GM18498 (cell line): ENCODE measurements at regions not wholly inside any gene's neighbourhood (a gene's known extent, or its start where the extent isn't known, plus 50 kb on each side); places are given as distances from the start of the nearest gene placed in this dataset.
"Not testable (repeated sequence)": the region's sequence is repeated elsewhere in the genome, so short reads cannot be mapped to it uniquely, and the experiment has no call there.

Experiments used
- ATAC-seq: cut with Tn5 transposase; IDR thresholded peaks from one replicate; pipeline ENCODE4 v1.9.1; 2021; ENCODE audit warnings: mild to moderate bottlenecking, moderate library complexity; ENCODE audit not compliant: unreplicated experiment

DNA sequence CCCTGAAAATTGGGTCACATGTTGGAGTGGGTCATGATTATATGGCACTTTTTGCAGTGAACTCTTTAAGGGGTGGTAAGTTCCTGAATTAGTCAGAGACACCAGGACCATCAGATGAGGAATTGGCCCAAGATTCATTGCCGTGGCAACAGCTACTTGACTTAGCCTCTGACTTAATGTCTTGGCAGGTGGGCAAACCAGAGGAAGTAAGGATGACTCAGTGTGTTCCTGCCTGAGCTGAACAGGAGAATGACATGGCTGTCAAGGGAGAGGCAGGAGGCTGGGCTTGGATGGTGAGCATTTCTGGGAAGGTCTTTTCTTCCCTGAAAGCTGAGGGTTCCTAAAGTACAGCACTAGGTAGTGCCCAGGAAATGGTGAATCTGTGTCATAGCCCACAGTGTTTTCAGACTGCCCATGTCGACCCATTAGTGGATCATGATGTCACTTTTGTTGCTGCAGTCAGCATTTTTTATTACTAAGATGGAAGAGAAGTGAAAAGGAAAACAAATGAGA lies 170.1 kb upstream of the PWP1 start:
- no peak for ATAC-seq

DNA sequence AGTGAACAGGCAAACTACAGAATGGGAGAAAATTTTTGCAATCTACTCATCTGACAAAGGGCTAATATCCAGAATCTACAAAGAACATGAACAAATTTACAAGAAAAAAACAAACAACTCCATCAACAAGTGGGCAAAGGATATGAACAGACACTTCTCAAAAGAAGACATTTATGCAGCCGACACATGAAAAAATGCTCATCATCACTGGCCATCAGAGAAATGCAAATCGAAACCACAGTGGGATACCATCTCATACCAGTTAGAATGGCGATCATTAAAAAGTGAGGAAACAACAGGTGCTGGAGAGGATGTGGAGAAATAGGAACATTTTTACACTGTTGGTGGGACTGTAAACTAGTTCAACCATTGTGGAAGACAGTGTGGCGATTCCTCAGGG lies 167.8 kb upstream of the PWP1 start:
- ATAC-seq: not testable (repeated sequence)

GRCh38 chr12:107518868-107519267 lies 166.7 kb upstream of the PWP1 start:
- no peak for ATAC-seq

GRCh38 chr12:107519906-107520859 lies 165.4 kb upstream of the PWP1 start:
- no peak for ATAC-seq

DNA sequence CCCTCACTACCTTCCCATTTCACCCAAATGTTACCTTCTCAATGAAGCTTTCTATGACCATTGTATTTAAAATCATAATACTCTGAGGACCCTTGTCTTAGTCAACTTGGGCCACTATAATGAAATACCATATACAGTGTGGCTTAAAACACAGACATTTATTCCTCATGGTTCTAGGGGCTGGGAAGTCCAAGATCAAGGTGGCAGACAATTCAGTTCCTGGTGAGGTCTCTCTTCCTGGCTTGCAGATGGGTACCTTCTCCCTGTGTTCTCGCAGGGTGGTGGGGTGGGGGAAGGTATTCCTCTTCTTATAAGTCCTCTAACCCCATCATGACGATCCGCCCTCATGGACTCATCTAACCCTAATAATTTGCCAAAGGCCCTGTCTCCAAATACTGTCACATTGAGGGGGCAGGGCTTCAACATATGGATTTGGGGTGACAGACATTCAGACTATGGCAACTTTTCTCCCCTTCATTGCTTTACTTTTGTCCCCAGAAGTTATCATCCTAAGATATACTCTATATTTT lies 163.7 kb upstream of the PWP1 start:
- ATAC-seq: no peak

DNA sequence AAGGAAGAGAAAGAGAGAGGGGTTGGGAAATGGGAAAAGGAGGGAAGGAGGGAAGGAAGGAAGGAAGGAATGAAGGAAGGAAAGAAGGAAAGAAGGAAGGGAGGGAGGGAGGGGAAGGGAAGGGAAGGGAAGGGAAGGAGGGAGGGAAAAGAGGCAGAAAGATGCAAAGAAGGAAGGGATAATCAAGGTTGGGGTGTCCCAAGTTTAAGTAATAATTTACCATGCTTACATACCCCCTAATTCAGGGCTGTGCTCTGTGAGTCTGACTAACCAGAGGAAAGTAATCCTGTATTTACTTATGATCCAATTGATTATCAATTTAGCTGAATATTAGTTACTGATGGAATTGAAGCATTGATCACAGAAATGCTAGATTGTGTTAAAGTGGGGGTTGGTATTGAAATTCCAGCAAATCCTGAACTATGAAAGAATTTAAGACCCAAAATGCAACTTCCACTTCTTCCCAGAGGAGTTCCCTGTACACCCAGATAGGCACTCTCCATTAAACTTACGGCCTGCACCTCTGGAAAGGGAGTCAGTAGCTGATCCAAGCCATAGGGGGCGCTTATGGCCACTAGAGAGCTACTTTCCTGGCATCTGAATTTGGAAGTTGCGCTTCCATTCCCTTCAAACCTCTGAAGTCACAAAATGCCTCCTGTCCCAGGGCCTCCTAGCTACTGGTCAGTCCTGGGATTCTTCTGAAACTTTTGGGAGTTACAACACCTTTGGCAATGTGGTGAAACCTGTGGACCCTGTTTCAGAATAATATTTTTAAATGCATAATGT lies 162.7 kb upstream of the PWP1 start:
- ATAC-seq: no peak

DNA sequence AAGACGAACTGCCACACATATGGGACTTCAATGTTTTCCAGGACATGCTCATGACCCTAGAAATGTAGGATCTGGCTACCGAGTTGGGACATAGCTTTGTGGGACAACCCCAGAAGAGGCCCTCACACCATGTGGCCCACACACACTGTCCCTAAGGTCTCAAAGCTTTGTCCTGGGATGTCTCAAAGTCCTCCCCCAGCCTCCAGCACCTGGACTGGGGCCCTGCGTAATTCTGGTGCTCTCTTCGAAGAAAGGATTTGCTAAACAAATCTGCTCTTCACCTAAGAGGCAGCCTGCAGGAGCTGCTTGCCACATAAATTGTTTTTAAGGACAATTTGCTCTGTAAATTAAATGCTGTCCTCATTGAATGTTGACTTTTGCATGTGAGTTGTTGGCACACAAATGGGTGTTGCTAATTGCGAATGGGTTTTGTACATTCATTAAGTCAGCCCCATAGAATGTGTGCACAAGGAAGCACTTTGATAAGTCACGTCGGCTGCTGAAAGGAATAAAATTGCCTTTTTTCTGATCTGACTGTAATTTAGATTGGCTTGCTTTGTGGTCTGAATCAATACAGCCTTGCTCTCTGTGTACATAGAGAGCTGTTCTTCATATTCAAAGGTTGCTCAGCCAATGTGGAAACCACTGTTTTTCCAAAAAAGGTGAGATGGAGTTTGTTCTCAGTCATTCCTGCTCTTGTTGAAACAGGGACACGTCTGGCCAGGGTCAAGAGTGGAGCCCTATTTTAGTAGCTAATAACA lies 161.6 kb upstream of the PWP1 start:
- ATAC-seq: no peak

- ATAC-seq: no peak
Observed at GRCh38 chr12:107525063-107525718, 160.4 kb upstream of the PWP1 start.

- ATAC-seq: no peak
Observed at GRCh38 chr12:107525719-107526554, 159.7 kb upstream of the PWP1 start.

DNA sequence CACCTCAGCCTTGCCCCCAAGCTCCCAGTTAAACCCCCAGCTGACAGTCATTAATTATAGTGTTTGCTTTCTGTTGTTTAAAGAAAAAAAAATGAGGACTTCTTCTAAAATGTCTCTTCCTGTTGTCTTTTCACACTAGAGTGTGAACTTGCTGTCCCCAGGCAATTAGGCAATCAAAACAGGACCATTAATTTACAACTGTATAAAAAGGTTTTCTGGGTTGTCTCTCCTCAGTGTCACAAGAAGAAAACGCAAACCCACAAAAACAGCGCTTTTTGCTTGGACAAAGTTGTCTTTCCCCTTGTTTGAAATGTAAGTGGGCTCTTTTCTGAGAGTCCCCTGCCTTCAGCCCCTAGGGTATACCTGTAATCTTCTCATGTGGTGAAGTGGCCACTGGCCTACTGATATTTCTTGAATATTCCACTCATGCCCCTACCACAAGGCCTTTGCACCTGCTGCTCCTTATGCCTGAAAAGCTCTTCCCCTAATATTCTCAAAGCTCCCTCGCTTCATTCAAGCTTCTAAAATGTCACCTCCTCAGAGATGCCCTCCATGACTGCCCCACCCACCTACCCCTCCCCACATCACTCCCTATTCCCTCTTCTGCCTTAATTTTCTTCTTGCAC lies 158.9 kb upstream of the PWP1 start:
- ATAC-seq: no peak

- ATAC-seq: no peak
Observed at GRCh38 chr12:107528731-107529365, 156.8 kb upstream of the PWP1 start.

DNA sequence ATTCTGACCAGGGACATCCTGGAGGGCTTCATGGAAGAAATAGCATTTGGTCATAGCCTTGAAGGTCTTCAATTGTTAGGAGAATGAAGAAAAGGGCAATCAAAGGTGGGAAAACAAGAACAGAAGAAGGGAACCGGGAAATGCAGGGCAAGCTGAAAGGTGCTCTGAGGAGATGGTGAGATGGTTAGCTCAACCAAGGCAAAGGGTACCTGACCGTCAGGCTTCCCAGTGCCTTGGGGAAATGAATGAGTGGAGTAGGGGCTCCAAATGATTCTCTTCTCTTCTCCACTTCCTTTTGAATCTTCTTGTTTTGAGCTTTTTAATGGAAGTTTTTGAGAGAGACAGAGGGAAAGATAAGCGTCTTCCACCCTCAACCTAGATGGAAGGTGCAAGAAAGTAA lies 155.6 kb upstream of the PWP1 start:
- no peak for ATAC-seq

- ATAC-seq: no peak
Observed at GRCh38 chr12:107530701-107531100, 154.9 kb upstream of the PWP1 start.

- peak; percentile 93 for ATAC-seq
Observed at GRCh38 chr12:107533218-107533617, 152.4 kb upstream of the PWP1 start.

- no peak for ATAC-seq
Observed at GRCh38 chr12:107536613-107537012, 149.0 kb upstream of the PWP1 start.

DNA sequence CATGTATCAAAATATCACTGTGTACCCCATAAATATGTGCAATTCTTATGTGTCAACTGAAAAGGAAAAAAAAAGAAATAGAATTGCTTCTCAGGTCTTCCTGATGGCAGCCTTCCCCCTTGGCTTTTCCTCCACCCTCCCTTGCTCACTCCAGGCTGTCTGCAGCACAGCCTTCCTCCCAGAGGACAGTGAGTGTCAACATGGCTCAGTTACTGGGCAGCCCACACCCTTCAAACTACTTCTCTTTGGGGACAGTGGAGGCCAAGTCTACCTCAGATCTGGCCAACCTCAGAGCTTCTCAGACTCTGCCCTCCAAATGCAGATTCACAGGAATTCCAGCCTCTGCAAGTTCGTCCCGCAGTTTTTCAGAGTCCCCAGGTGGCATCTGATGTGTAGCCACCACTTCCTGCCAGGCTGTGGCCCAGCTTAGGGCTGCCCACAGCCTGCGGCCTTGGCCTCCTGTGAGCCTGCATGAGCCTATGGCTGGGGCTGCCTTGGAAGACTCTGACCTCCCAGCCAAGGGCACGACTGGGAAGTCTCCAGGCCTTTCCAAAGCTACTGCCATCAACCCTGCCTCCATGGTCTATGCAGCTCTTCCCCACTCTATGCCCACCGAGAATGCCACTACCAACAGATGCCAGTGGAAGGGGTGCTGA lies 148.0 kb upstream of the PWP1 start:
- ATAC-seq: no peak

GRCh38 chr12:107539196-107539939 lies 146.2 kb upstream of the PWP1 start:
- no peak for ATAC-seq
